K562 (cell line): ENCODE measurements at regions not wholly inside any gene's neighbourhood (a gene's known extent, or its start where the extent isn't known, plus 50 kb on each side); places are given as distances from the start of the nearest gene placed in this dataset.

ENCODE experiments used
- TF ChIP-seq, protein P1 (sequence below): conservative IDR thresholded peaks from 2 replicates; pipeline ENCODE4 v1.6.1; 2011; ENCODE audit warnings: low read depth, mild to moderate bottlenecking, low read length; ENCODE audit not compliant: control insufficient read depth
- TF ChIP-seq, protein P2 (sequence below), 3 experiments: IDR thresholded peaks in 2 of 3; conservative IDR thresholded peaks in 1 of 3; 2 replicates each; pipeline ENCODE4 v1.5.1; 2011 to 2012; ENCODE audit warnings: low read length in 3 of 3, mild to moderate bottlenecking in 3 of 3, control low read depth in 2 of 3, improper control_type of control experiment in 1 of 3, inconsistent platforms in 1 of 3, low read depth in 1 of 3, mixed read lengths in 1 of 3, moderate library complexity in 1 of 3; ENCODE audit not compliant: insufficient read depth in 2 of 3

DNA sequence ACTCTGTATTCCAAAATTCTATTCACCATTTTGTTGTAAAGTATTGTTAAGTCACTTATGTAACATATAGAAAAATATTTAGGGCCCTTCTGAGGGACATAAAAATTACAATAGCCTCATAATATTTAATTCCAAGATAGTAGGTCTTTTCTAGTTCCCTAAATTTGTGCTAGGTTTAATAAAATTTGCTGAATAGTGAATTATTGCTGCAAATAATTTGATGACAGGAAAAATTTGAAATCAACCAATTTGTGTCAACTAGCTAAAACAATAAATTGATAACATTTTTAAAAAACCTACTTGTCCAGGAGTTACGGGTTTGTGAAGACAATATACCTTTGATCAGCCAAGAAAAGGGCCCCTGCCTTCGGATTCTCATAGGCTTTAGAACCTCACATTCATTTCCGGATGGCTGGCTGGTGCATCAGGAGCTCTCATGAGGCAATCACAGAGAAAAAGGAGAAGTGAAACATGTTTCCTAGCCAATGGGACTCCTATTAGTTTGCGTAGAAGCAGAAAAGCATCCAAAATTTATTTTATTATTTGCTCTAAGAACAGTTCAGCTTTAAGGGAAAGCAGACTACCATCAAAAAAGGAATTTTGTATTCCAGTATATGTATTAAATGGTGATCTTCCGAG lies 177.2 kb downstream of the LRRC3B start:
- TF ChIP-seq, protein P1, sequence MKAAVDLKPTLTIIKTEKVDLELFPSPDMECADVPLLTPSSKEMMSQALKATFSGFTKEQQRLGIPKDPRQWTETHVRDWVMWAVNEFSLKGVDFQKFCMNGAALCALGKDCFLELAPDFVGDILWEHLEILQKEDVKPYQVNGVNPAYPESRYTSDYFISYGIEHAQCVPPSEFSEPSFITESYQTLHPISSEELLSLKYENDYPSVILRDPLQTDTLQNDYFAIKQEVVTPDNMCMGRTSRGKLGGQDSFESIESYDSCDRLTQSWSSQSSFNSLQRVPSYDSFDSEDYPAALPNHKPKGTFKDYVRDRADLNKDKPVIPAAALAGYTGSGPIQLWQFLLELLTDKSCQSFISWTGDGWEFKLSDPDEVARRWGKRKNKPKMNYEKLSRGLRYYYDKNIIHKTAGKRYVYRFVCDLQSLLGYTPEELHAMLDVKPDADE, result no peak
- TF ChIP-seq, protein P2, sequence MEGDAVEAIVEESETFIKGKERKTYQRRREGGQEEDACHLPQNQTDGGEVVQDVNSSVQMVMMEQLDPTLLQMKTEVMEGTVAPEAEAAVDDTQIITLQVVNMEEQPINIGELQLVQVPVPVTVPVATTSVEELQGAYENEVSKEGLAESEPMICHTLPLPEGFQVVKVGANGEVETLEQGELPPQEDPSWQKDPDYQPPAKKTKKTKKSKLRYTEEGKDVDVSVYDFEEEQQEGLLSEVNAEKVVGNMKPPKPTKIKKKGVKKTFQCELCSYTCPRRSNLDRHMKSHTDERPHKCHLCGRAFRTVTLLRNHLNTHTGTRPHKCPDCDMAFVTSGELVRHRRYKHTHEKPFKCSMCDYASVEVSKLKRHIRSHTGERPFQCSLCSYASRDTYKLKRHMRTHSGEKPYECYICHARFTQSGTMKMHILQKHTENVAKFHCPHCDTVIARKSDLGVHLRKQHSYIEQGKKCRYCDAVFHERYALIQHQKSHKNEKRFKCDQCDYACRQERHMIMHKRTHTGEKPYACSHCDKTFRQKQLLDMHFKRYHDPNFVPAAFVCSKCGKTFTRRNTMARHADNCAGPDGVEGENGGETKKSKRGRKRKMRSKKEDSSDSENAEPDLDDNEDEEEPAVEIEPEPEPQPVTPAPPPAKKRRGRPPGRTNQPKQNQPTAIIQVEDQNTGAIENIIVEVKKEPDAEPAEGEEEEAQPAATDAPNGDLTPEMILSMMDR (IDR thresholded peaks at IDR 0.05 in 2 of 3, conservative IDR thresholded peaks at IDR 0.05 in 1 of 3; ENCODE audit: insufficient read depth in 2 of 3, low read depth in 1 of 3, low read length in 3 of 3), result no peak
